Transverse colon (tissue), 3 donors: ENCODE measurements at regions not wholly inside any gene's neighbourhood (a gene's known extent, or its start where the extent isn't known, plus 50 kb on each side); places are given as distances from the start of the nearest gene placed in this dataset.

Source experiments
- POLR2A ChIP-seq: fragments of 450-650 bp; IDR thresholded peaks from one replicate; pipeline ENCODE4 v1.6.1; 2016; ENCODE audit warnings: antibody characterized with exemption, mild to moderate bottlenecking, moderate library complexity
- TF ChIP-seq, protein P1 (sequence below), 5 experiments: fragments of 200-600 bp in 3 of 5; fragments of 450-650 bp in 2 of 5; sonication (generic) in 3 of 5; IDR thresholded peaks; 1 replicate in 2 of 5; 2 replicates in 3 of 5; pipeline ENCODE4 v1.5.1; 2016 to 2017; ENCODE audit warnings: antibody characterized with exemption in 5 of 5, inconsistent platforms in 3 of 5, mild to moderate bottlenecking in 2 of 5, moderate library complexity in 1 of 5

DNA sequence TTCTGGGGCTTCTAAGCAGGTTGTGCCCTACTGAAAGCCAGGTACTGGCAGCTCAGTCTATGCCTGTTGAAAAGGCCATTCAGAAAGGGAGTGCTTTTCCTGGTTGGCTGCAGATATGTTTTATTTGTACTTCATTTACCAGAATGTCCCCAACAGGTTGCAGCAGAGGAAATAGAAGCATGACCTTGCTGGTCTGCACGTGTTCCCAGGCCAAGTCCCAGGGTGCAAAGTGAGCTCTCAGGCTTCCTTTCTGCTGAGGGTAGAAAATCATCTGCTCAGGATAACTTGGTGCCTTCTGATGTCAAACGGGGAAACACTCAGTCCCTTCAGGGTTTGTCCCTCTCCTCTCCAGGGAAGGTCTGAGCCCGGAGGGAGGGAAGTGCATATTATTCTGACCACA lies 356.4 kb downstream of the BCL11B start:
- TF ChIP-seq POLR2A = no peak
- TF ChIP-seq, protein P1, sequence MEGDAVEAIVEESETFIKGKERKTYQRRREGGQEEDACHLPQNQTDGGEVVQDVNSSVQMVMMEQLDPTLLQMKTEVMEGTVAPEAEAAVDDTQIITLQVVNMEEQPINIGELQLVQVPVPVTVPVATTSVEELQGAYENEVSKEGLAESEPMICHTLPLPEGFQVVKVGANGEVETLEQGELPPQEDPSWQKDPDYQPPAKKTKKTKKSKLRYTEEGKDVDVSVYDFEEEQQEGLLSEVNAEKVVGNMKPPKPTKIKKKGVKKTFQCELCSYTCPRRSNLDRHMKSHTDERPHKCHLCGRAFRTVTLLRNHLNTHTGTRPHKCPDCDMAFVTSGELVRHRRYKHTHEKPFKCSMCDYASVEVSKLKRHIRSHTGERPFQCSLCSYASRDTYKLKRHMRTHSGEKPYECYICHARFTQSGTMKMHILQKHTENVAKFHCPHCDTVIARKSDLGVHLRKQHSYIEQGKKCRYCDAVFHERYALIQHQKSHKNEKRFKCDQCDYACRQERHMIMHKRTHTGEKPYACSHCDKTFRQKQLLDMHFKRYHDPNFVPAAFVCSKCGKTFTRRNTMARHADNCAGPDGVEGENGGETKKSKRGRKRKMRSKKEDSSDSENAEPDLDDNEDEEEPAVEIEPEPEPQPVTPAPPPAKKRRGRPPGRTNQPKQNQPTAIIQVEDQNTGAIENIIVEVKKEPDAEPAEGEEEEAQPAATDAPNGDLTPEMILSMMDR (IDR thresholded peaks at IDR 0.05) = no peak
